ENCODE measurements at regions not wholly inside any gene's neighbourhood (a gene's known extent, or its start where the extent isn't known, plus 50 kb on each side); places are given as distances from the start of the nearest gene placed in this dataset.

DNA sequence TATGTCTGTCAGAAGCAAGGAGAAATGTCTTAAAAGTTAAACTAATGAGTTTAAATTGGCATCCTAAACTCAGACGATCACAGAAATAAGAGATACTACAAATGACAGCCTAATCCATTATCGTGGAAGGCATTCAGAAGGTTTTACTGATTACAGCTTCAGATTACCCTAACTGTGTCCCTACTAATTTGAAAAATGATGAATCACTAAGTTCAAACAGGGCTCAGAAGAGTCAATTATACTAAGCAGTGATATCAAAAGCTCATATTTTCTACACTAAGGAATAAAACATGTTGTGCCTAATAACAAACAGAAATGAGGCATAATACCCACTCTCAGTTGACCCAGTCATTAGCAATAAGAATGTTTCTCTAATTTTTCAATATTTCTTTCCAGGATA lies 152.0 kb upstream of the NRBF2 start:
- no peaks in the 10 kb centered on the region for H3K9me2 ChIP-seq (replicated peaks; ENCODE audit: insufficient read depth, low read length)
- no peaks in the 10 kb centered on the region for H3K4me1 ChIP-seq (ENCODE audit: low read length)
- H3K36me3 ChIP-seq (replicated peaks; ENCODE audit: insufficient read depth, low read length) = no peaks in the 10 kb centered on the region
- no peaks in the 10 kb centered on the region for H3F3A ChIP-seq (ENCODE audit: insufficient read depth, low read length)
- DNase-seq = no peak
- no peak overlapping the region for H3K4me2 ChIP-seq (ENCODE audit: low read depth, low read length)
- H2AFZ ChIP-seq (ENCODE audit: low read length) = no peak overlapping the region
- H4K20me1 ChIP-seq (ENCODE audit: insufficient read depth, low read length) = no peaks in the 10 kb centered on the region
- H3K4me3 ChIP-seq (ENCODE audit: low read length) = no peak overlapping the region
- no peak overlapping the region for H3K27ac ChIP-seq (ENCODE audit: low read length)
- TF ChIP-seq, protein P1, sequence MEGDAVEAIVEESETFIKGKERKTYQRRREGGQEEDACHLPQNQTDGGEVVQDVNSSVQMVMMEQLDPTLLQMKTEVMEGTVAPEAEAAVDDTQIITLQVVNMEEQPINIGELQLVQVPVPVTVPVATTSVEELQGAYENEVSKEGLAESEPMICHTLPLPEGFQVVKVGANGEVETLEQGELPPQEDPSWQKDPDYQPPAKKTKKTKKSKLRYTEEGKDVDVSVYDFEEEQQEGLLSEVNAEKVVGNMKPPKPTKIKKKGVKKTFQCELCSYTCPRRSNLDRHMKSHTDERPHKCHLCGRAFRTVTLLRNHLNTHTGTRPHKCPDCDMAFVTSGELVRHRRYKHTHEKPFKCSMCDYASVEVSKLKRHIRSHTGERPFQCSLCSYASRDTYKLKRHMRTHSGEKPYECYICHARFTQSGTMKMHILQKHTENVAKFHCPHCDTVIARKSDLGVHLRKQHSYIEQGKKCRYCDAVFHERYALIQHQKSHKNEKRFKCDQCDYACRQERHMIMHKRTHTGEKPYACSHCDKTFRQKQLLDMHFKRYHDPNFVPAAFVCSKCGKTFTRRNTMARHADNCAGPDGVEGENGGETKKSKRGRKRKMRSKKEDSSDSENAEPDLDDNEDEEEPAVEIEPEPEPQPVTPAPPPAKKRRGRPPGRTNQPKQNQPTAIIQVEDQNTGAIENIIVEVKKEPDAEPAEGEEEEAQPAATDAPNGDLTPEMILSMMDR (IDR thresholded peaks at IDR 0.05; ENCODE audit: low read length) = no peak
- TF ChIP-seq EZH2phosphoT487 (IDR thresholded peaks at IDR 0.05; ENCODE audit: low read length) (no peak), EZH2 (optimal IDR thresholded peaks at IDR 0.05; ENCODE audit: low read depth, low read length) (no peak)
- H3K9me3 ChIP-seq (replicated peaks; ENCODE audit: insufficient read depth, low read length) = no peaks in the 10 kb centered on the region
- H3K27me3 ChIP-seq (replicated peaks; ENCODE audit: insufficient read depth, low read length) = no peaks in the 10 kb centered on the region
- H3K79me2 ChIP-seq (ENCODE audit: low read length) = no peaks in the 10 kb centered on the region
- H3K9ac ChIP-seq (ENCODE audit: low read length) = no peak overlapping the region

DNA sequence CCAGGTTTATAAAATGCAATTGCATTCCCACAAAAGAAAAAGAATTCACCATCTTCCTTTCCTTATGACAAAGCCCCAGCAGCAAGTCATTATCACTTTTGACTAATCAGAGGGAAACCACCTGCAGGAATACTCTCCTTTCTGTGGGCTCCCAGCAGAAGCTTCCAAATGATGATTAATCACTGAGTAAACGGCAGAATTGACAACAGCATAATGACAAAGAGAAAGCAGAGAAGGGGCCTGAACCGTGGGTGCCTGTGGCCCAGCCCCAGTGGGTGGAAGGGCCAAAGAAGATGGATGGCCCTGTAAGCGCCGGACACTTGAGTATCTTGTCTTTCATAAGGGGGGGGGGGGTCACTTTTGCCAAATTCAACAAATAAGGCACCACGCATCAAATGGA lies 152.4 kb upstream of the NRBF2 start:
- H3F3A ChIP-seq (ENCODE audit: insufficient read depth, low read length) = no peaks in the 10 kb centered on the region
- H3K9me2 ChIP-seq (replicated peaks; ENCODE audit: insufficient read depth, low read length) = no peaks in the 10 kb centered on the region
- no peaks in the 10 kb centered on the region for H3K79me2 ChIP-seq (ENCODE audit: low read length)
- H4K20me1 ChIP-seq (ENCODE audit: insufficient read depth, low read length) = no peaks in the 10 kb centered on the region
- no peaks in the 10 kb centered on the region for H3K4me1 ChIP-seq (ENCODE audit: low read length)
- H2AFZ ChIP-seq (ENCODE audit: low read length) = no peak overlapping the region
- H3K9me3 ChIP-seq (replicated peaks; ENCODE audit: insufficient read depth, low read length) = no peaks in the 10 kb centered on the region
- no peak overlapping the region for H3K9ac ChIP-seq (ENCODE audit: low read length)
- no peak overlapping the region for H3K4me2 ChIP-seq (ENCODE audit: low read depth, low read length)
- TF ChIP-seq EZH2phosphoT487 (IDR thresholded peaks at IDR 0.05; ENCODE audit: low read length) = no peak
- TF ChIP-seq, protein P1 (IDR thresholded peaks at IDR 0.05; ENCODE audit: low read length) = no peak
- TF ChIP-seq EZH2 (optimal IDR thresholded peaks at IDR 0.05; ENCODE audit: low read depth, low read length) = no peak
- no peak overlapping the region for H3K4me3 ChIP-seq (ENCODE audit: low read length)
- H3K36me3 ChIP-seq (replicated peaks; ENCODE audit: insufficient read depth, low read length) = no peaks in the 10 kb centered on the region
- no peak for DNase-seq
- H3K27me3 ChIP-seq (replicated peaks; ENCODE audit: insufficient read depth, low read length) = no peaks in the 10 kb centered on the region
- H3K27ac ChIP-seq (ENCODE audit: low read length) = no peak overlapping the region

DNA sequence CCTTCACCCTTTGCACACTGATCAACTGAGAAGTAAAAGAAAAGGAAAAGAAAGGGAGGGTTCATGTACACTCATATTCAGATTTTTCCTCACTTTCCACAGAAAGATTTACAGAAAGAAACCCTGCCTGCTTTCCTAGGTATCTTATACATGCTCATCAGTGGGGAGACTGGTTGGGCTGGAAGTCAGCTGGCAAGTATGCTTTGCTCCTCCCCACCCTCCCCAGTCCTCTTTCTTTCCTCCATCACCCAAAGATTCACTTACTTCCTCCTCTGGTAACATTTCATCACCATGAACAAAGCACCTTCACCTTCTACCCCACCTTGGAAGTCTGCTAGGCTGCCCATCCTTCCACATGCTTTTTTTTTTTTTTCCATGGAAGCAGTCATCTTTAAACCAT lies 153.2 kb upstream of the NRBF2 start:
- H3K9me3 ChIP-seq (replicated peaks; ENCODE audit: insufficient read depth, low read length) = no peaks in the 10 kb centered on the region
- H3K9me2 ChIP-seq (replicated peaks; ENCODE audit: insufficient read depth, low read length) = no peaks in the 10 kb centered on the region
- no peak overlapping the region for H2AFZ ChIP-seq (ENCODE audit: low read length)
- H3F3A ChIP-seq (ENCODE audit: insufficient read depth, low read length) = no peaks in the 10 kb centered on the region
- no peaks in the 10 kb centered on the region for H3K4me1 ChIP-seq (ENCODE audit: low read length)
- no peaks in the 10 kb centered on the region for H3K79me2 ChIP-seq (ENCODE audit: low read length)
- TF ChIP-seq, protein P1 (IDR thresholded peaks at IDR 0.05; ENCODE audit: low read length) = no peak
- TF ChIP-seq EZH2phosphoT487 (IDR thresholded peaks at IDR 0.05; ENCODE audit: low read length) = no peak
- no peak overlapping the region for H3K4me3 ChIP-seq (ENCODE audit: low read length)
- DNase-seq = no peak
- H3K36me3 ChIP-seq (replicated peaks; ENCODE audit: insufficient read depth, low read length) = no peaks in the 10 kb centered on the region
- H3K4me2 ChIP-seq (ENCODE audit: low read depth, low read length) = no peak overlapping the region
- no peaks in the 10 kb centered on the region for H3K27me3 ChIP-seq (replicated peaks; ENCODE audit: insufficient read depth, low read length)
- H3K27ac ChIP-seq (ENCODE audit: low read length) = no peak overlapping the region
- no peaks in the 10 kb centered on the region for H4K20me1 ChIP-seq (ENCODE audit: insufficient read depth, low read length)
- no peak overlapping the region for H3K9ac ChIP-seq (ENCODE audit: low read length)
